Activated CD8-positive, alpha-beta memory T cell treated with anti-CD3 and anti-CD28 coated beads, Interleukin-2, amount 50 U/mL, for 1 hour (primary cell): ENCODE measurements at regions not wholly inside any gene's neighbourhood (a gene's known extent, or its start where the extent isn't known, plus 50 kb on each side); places are given as distances from the start of the nearest gene placed in this dataset.
"Not testable (repeated sequence)": the region's sequence is repeated elsewhere in the genome, so short reads cannot be mapped to it uniquely, and the experiment has no call there.

Experiments
- DNase-seq: peaks from one replicate; pipeline ENCODE4 v3.0.0-alpha.2; 2020; ENCODE audit errors: extremely low read depth

- no peak for DNase-seq
Observed at GRCh38 chr1:181202986-181203555, 114.6 kb downstream of the IER5 start.

- no peak for DNase-seq
Observed at GRCh38 chr1:181204530-181204929, 116.0 kb downstream of the IER5 start.

- no peak for DNase-seq
Observed at GRCh38 chr1:181205901-181206300, 117.4 kb downstream of the IER5 start.

GRCh38 chr1:181206513-181206912 is 118.0 kb downstream of the IER5 start:
- no peak for DNase-seq

GRCh38 chr1:181206979-181207790 is 118.7 kb downstream of the IER5 start:
- no peak for DNase-seq

GRCh38 chr1:181208083-181208482 is 119.6 kb downstream of the IER5 start:
- no peak for DNase-seq

GRCh38 chr1:181208967-181209366 is 120.5 kb downstream of the IER5 start:
- DNase-seq, result no peak

GRCh38 chr1:181213056-181213455 is 124.6 kb downstream of the IER5 start:
- DNase-seq, result no peak

GRCh38 chr1:181216591-181216994 is 128.1 kb downstream of the IER5 start:
- DNase-seq, result no peak

GRCh38 chr1:181219938-181220337 is 131.4 kb downstream of the IER5 start:
- DNase-seq, result no peak

- DNase-seq, result no peak
Observed at GRCh38 chr1:181221078-181221477, 132.6 kb downstream of the IER5 start.

- DNase-seq, result no peak
Observed at GRCh38 chr1:181222972-181223505, 134.5 kb downstream of the IER5 start.

GRCh38 chr1:181226728-181227127 is 138.2 kb downstream of the IER5 start:
- DNase-seq, result not testable (repeated sequence)

- no peak for DNase-seq
Observed at GRCh38 chr1:181239086-181239485, 150.6 kb downstream of the IER5 start.

- DNase-seq, result not testable (repeated sequence)
Observed at GRCh38 chr1:181246320-181246719, 157.8 kb downstream of the IER5 start.

- DNase-seq, result not testable (repeated sequence)
Observed at GRCh38 chr1:181248361-181248760, 159.9 kb downstream of the IER5 start.

- DNase-seq, result no peak
Observed at GRCh38 chr1:181249186-181249585, 160.7 kb downstream of the IER5 start.

- no peak for DNase-seq
Observed at GRCh38 chr1:181250038-181250437, 161.5 kb downstream of the IER5 start.

- no peak for DNase-seq
Observed at GRCh38 chr1:181251001-181251712, 162.7 kb downstream of the IER5 start.

GRCh38 chr1:181251713-181252075 is 163.2 kb downstream of the IER5 start:
- no peak for DNase-seq

GRCh38 chr1:181253601-181254000 is 165.1 kb downstream of the IER5 start:
- DNase-seq, result not testable (repeated sequence)

- DNase-seq, result no peak
Observed at GRCh38 chr1:181255270-181255929, 166.9 kb downstream of the IER5 start.
